ENCODE measurements at regions not wholly inside any gene's neighbourhood (a gene's known extent, or its start where the extent isn't known, plus 50 kb on each side); places are given as distances from the start of the nearest gene placed in this dataset.

DNA sequence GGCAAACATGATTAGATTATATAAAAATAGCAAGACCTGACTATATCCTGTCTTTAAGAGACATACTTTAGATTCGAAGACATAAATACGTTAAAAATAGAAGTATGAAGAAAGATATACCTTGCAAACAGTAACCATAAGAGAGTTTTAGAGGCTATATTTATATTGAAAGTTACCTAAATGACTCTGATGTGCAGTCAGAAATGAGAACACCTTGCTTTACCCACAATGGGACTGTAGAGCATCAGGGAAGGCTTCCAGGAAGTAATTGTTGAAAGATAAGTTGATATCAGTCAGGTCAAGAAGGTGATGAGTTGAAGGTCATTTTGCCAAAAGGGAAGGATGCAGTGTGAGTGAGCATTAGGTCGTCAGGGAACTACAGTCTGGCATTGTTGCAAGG, 110.2 kb downstream of the NEDD1 start:
- FAIRE-seq = no peak
- H3K27me3 ChIP-seq (ENCODE audit: control insufficient read depth, insufficient read depth, low read length) = no peaks in the 10 kb centered on the region
- H3K9ac ChIP-seq (ENCODE audit: low read length in 3 of 3) = no peak overlapping the region
- TF ChIP-seq, protein P1, sequence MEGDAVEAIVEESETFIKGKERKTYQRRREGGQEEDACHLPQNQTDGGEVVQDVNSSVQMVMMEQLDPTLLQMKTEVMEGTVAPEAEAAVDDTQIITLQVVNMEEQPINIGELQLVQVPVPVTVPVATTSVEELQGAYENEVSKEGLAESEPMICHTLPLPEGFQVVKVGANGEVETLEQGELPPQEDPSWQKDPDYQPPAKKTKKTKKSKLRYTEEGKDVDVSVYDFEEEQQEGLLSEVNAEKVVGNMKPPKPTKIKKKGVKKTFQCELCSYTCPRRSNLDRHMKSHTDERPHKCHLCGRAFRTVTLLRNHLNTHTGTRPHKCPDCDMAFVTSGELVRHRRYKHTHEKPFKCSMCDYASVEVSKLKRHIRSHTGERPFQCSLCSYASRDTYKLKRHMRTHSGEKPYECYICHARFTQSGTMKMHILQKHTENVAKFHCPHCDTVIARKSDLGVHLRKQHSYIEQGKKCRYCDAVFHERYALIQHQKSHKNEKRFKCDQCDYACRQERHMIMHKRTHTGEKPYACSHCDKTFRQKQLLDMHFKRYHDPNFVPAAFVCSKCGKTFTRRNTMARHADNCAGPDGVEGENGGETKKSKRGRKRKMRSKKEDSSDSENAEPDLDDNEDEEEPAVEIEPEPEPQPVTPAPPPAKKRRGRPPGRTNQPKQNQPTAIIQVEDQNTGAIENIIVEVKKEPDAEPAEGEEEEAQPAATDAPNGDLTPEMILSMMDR (IDR thresholded peaks at IDR 0.05; ENCODE audit: borderline replicate concordance, extremely low read depth, insufficient read depth) = no peak
- no peaks in the 10 kb centered on the region for H3K36me3 ChIP-seq (ENCODE audit: control insufficient read depth in 2 of 3, insufficient read depth in 3 of 3, low read length in 3 of 3)
- no peaks in the 10 kb centered on the region for H3K9me3 ChIP-seq (ENCODE audit: control insufficient read depth in 2 of 3, insufficient read depth in 1 of 3, low read length in 3 of 3)
- H3K4me3 ChIP-seq (ENCODE audit: low read length in 3 of 3) = no peak overlapping the region
- intact Hi-C loops (cut with DNase I) = no loop called here
- DNase-seq = no peak
- H3K4me1 ChIP-seq (ENCODE audit: control insufficient read depth in 2 of 3, insufficient read depth in 2 of 3, low read depth in 1 of 3, low read length in 3 of 3) = no peaks in the 10 kb centered on the region
- H3K27ac ChIP-seq (ENCODE audit: low read depth in 2 of 2, low read length in 2 of 2) = no peak overlapping the region

DNA sequence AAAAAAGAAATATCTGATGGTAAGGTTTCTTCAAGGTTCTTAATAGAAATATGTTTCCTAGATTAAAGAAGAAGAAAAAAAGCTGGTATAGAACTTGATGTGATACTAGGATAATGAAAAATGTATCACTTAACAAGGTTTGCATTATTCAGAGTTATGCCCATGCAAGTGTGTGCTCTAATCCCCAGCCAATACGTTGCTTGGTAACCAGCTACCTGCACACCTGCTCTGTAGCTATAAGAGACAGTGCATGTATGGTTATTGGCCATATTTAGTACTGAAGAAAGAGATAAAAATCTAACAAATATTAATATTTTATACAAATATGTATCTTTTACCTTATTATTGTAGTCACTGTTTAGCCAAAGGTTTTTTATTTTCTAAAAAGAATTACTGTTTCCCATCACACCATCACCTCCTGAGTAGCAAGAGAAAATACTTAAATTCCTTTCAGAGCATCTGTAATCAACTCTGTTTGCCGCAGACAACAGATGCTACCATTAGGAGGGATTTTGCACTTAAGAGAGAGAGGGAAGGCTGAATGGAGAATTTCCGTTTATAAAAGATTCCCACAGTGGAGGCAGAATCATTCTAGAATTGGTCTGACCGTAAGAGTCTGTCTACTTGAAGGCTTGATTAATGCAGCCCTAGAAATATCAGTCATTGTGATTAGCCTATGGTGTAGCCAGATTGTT, 115.6 kb downstream of the NEDD1 start:
- H3K27ac ChIP-seq (ENCODE audit: low read depth in 2 of 2, low read length in 2 of 2) = no peak overlapping the region
- H3K9ac ChIP-seq (ENCODE audit: low read length in 3 of 3) = no peak overlapping the region
- intact Hi-C loops (cut with DNase I) = no loop called here
- H3K9me3 ChIP-seq (ENCODE audit: control insufficient read depth in 2 of 3, insufficient read depth in 1 of 3, low read length in 3 of 3) = no peaks in the 10 kb centered on the region
- H3K4me3 ChIP-seq (ENCODE audit: low read length in 3 of 3) = no peak overlapping the region
- H3K36me3 ChIP-seq (ENCODE audit: control insufficient read depth in 2 of 3, insufficient read depth in 3 of 3, low read length in 3 of 3) = no peaks in the 10 kb centered on the region
- no peak for FAIRE-seq
- no peak for DNase-seq
- no peaks in the 10 kb centered on the region for H3K4me1 ChIP-seq (ENCODE audit: control insufficient read depth in 2 of 3, insufficient read depth in 2 of 3, low read depth in 1 of 3, low read length in 3 of 3)
- TF ChIP-seq, protein P1 (IDR thresholded peaks at IDR 0.05; ENCODE audit: borderline replicate concordance, extremely low read depth, insufficient read depth) = no peak
- no peaks in the 10 kb centered on the region for H3K27me3 ChIP-seq (ENCODE audit: control insufficient read depth, insufficient read depth, low read length)

DNA sequence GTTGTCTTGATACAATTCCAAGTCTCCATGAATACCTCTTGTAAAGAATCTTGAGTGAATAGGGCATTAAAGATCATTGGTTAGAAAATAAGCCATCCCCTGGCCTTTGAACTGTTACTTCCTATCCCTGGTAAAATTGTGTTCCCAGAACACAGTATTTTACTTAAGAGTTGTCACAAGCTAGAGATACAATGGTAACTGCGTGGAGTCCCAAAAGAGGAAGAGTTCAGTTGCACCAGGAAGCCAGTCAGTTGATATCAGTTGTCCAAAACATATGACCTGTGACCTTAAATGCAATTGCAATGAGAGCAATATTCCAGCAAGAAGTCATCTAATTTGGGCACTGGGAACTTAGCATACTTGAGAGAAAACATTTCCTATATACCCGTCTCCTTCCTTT, 117.3 kb downstream of the NEDD1 start:
- Histone ChIP-seq H3K9ac (ENCODE audit: low read length in 3 of 3) (no peak overlapping the region), H3K4me3 (ENCODE audit: low read length in 3 of 3) (no peak overlapping the region), H3K36me3 (ENCODE audit: control insufficient read depth in 2 of 3, insufficient read depth in 3 of 3, low read length in 3 of 3) (no peaks in the 10 kb centered on the region), H3K27me3 (ENCODE audit: control insufficient read depth, insufficient read depth, low read length) (no peaks in the 10 kb centered on the region), H3K9me3 (ENCODE audit: control insufficient read depth in 2 of 3, insufficient read depth in 1 of 3, low read length in 3 of 3) (no peaks in the 10 kb centered on the region), H3K4me1 (ENCODE audit: control insufficient read depth in 2 of 3, insufficient read depth in 2 of 3, low read depth in 1 of 3, low read length in 3 of 3) (no peaks in the 10 kb centered on the region), H3K27ac (ENCODE audit: low read depth in 2 of 2, low read length in 2 of 2) (no peak overlapping the region)
- TF ChIP-seq, protein P1 (IDR thresholded peaks at IDR 0.05; ENCODE audit: borderline replicate concordance, extremely low read depth, insufficient read depth) = no peak
- DNase-seq (no peak), FAIRE-seq (no peak)
- intact Hi-C loops (cut with DNase I) = no loop called here

DNA sequence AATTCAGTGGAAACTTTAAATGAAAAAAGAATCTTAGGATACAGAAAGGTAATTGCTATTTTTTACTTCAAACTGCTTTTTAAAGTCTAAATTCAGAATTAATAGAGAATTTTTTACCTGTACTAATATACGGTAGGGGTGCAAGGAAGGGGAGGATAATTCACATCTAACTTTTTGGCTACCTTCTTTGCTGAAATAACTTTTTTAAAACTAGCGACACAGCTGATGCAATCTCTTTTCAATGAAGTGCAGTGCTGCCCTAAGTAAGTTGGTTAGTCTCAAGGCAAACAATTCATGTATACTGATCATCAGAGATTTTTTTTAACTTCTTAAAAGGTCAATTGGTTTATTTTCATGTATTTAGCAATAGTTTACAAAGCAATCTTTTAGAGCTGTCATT, 119.8 kb downstream of the NEDD1 start:
- FAIRE-seq = no peak
- TF ChIP-seq, protein P1 (IDR thresholded peaks at IDR 0.05; ENCODE audit: borderline replicate concordance, extremely low read depth, insufficient read depth) = no peak

More for the DNA sequence above, 119.8 kb downstream of the NEDD1 start:
- Histone ChIP-seq H3K27ac (ENCODE audit: low read depth in 2 of 2, low read length in 2 of 2) (no peak overlapping the region), H3K4me3 (ENCODE audit: low read length in 3 of 3) (no peak overlapping the region), H3K9me3 (ENCODE audit: control insufficient read depth in 2 of 3, insufficient read depth in 1 of 3, low read length in 3 of 3) (no peaks in the 10 kb centered on the region), H3K4me1 (ENCODE audit: control insufficient read depth in 2 of 3, insufficient read depth in 2 of 3, low read depth in 1 of 3, low read length in 3 of 3) (no peaks in the 10 kb centered on the region), H3K9ac (ENCODE audit: low read length in 3 of 3) (no peak overlapping the region), H3K36me3 (ENCODE audit: control insufficient read depth in 2 of 3, insufficient read depth in 3 of 3, low read length in 3 of 3) (no peaks in the 10 kb centered on the region), H3K27me3 (ENCODE audit: control insufficient read depth, insufficient read depth, low read length) (no peaks in the 10 kb centered on the region)
- DNase-seq = no peak
- intact Hi-C loops (cut with DNase I) = no loop called here

Data from kidney (tissue), 13 donors.